ENCODE measurements at regions not wholly inside any gene's neighbourhood (a gene's known extent, or its start where the extent isn't known, plus 50 kb on each side); places are given as distances from the start of the nearest gene placed in this dataset.

GRCh38 chr7:142313528-142313927 is 55.7 kb upstream of the PRSS58 start:
- no peak for DNase-seq

GRCh38 chr7:142311876-142312275 is 54.0 kb upstream of the PRSS58 start:
- DNase-seq: no peak

- no peak for DNase-seq
Observed at GRCh38 chr7:142308918-142309317, 51.1 kb upstream of the PRSS58 start.

- no peak for DNase-seq
Observed at GRCh38 chr7:142308326-142308725, 50.5 kb upstream of the PRSS58 start.

All from T1000 (cell line).